ENCODE measurements at regions not wholly inside any gene's neighbourhood (a gene's known extent, or its start where the extent isn't known, plus 50 kb on each side); places are given as distances from the start of the nearest gene placed in this dataset.
A peak's percentile ranks its signal among the peaks of the same experiment; 100 is the strongest.
"Not testable (repeated sequence)": the region's sequence is repeated elsewhere in the genome, so short reads cannot be mapped to it uniquely, and the experiment has no call there.

- no peak for DNase-seq (ENCODE audit: low spot score)
These were observed 73.2 kb downstream of the MTNR1A start for GRCh38 chr4:186481998-186482790.

DNA sequence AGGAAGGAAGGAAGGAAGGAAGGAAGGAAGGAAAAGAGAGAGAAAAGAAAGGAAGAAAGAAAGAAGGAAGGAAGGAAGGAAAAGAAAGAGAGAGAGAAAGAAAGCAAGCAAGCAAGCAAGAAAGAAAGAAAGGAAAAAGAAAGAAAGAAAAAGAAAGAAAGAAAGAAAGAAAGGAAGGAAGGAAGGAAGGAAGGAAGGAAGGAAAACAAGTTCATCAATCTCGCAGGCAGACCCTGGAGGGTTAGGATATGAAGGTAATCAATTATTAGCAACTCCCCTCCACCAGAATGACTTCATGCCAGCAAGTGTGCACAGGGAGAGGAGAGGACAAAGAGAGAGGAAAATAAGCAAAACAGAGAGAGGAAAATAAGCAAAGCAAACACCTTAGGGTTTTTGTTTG, 80.2 kb downstream of the MTNR1A start:
- DNase-seq (ENCODE audit: low spot score) = no peak

- DNase-seq (ENCODE audit: low spot score) = no peak
These were observed 81.4 kb downstream of the MTNR1A start for GRCh38 chr4:186473933-186474332.

- DNase-seq (ENCODE audit: low spot score) = peak; percentile 2
These were observed 82.4 kb downstream of the MTNR1A start for GRCh38 chr4:186472948-186473347.

DNA sequence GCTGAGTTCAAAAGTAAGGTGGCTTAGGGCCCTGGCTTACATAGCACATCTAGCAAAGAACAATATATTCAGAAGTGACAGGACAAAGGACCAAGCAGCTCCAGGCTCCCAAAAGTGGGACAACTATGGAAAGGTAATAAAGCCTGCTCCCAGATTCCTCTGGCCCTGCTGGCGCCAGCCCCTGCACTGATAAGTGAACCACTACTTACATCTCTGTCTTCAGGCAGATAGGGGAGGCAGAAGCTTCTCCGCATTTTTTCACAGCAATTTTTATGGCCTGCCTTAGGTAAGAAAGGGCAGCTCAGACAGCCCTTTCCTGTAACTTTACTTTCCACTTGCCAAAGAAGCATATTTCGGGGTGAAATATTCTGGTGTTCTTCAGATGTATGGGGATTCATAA, 83.9 kb downstream of the MTNR1A start:
- no peak for DNase-seq (ENCODE audit: low spot score)

DNA sequence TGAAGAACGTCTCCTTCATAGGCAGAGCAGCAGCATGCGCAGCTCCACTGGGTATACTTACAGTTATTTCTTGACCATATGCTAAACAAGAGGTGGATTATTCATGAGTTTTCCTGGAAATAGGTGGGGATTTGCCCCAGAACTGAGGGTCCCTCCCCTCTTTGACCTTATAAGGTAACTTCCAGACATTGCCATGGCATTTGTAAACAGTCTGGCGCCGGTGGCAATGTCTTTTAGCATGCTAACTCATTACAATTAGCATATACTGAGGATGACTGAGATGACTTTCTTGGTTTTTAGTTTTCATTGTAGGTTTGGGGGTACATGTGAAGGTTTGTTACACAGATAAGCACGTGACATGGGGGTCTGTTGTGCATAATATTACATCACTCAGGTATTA, 97.3 kb downstream of the MTNR1A start:
- DNase-seq (ENCODE audit: low spot score) = no peak

DNA sequence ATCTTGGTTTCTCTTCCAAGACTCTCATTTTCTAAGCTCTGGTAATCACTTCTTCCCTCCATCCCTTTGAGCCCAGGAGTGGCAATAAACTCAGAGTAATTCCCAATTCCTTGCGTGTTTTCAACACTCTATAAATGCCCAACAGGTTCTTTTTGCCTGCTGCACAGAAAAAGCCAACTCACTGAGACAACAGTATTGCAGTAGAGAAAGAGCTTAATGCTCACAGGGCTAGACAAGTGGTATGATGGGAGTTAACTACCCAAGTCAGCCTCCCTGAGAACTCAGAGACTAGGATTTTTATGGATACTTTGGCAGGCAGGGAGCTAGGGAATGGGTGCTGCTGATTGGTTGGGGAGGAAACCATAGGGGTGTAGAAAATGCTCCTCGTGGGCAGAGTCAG, 103.4 kb downstream of the MTNR1A start:
- no peak for DNase-seq (ENCODE audit: low spot score)

GRCh38 chr4:186449954-186450353, 105.4 kb downstream of the MTNR1A start:
- DNase-seq (ENCODE audit: low spot score) = no peak

DNA sequence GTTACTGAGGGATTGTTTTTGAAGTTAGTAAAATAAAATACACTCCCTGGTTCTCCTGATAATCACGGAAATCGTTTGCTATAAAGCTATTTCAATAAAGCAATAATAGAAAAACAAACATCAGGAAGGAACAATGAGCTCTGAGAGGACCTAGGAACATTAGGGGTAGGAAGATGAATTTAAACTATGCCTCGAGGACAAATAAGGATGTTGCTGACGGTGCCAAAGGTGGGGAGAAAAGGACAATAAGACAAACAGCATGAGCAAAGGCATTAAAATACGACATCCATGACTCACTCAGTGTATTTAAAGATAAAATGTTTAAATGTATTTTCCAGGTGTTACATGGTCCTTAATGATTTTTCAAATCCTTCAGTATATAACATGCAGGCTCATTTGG, 110.3 kb downstream of the MTNR1A start:
- DNase-seq (ENCODE audit: low spot score) = no peak

DNA sequence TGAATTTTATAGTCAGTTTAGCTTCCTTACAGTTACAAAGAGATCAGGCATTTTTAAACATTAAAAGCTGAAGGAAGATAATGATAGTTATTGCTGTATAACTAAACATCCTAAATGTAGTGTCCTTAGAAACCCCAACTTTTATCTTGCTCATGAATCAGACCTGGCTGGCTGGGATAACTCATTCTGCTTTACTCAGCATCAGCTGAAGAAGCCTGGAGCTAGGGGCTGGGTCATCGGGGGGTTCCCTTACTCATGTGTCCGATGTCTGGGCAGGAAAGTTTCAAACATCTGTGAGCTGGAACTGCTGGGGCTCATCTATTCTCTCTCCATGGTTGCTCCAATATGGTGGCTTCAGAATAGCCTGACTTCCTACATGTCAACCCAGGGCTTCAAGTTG, 113.9 kb downstream of the MTNR1A start:
- DNase-seq (ENCODE audit: low spot score) = no peak

- DNase-seq (ENCODE audit: low spot score) = no peak
These were observed 126.9 kb downstream of the MTNR1A start for GRCh38 chr4:186428481-186428880.

GRCh38 chr4:186424745-186425144, 130.6 kb downstream of the MTNR1A start:
- no peak for DNase-seq (ENCODE audit: low spot score)

- DNase-seq (ENCODE audit: low spot score) = no peak
These were observed 133.1 kb downstream of the MTNR1A start for GRCh38 chr4:186422296-186422695.

GRCh38 chr4:186416451-186417060, 138.8 kb downstream of the MTNR1A start:
- DNase-seq (ENCODE audit: low spot score) = no peak

GRCh38 chr4:186414390-186414789, 141.0 kb downstream of the MTNR1A start:
- DNase-seq (ENCODE audit: low spot score) = no peak

DNA sequence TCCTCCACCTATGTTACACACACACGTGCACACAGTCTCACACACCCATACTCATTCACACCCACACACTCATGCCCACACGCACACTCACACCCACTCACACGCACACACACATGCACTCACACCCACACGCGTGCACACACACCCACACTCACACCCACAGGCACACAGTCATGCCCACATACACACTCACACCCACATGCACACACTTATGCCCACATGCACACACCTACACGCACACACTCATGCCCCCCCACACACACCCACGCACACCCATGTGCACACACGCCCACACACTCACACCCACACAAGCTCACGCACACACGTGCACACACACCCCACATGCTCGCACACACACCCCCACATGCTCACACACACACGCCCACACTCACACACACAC, 140.0 kb downstream of the F11 start:
- no peak for DNase-seq (ENCODE audit: low spot score)

- no peak for DNase-seq (ENCODE audit: low spot score)
These were observed 138.7 kb downstream of the F11 start for GRCh38 chr4:186404562-186405134.

GRCh38 chr4:186400676-186401075, 134.7 kb downstream of the F11 start:
- peak; percentile 15 for DNase-seq (ENCODE audit: low spot score)

DNA sequence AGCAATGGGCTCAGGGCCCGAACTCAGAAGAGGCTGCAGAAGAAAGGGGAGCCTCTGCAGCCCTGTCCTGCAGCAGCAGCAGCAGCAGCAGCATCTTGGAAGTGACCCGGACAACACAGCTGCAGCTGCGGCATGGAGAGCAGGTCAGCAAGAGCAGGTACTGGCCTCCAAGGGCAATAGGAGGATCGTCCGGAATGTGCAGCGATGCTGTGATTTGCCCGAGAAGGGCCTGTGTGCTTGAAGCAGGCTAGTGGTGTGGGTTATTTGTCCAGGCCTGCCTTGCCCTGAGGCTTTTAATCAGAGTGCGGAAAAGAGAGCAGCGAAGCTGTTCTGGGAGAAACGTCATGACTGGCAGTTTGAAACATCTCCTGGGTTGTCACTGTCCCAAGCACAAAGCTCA, 126.0 kb downstream of the F11 start:
- DNase-seq (ENCODE audit: low spot score) = no peak

DNA sequence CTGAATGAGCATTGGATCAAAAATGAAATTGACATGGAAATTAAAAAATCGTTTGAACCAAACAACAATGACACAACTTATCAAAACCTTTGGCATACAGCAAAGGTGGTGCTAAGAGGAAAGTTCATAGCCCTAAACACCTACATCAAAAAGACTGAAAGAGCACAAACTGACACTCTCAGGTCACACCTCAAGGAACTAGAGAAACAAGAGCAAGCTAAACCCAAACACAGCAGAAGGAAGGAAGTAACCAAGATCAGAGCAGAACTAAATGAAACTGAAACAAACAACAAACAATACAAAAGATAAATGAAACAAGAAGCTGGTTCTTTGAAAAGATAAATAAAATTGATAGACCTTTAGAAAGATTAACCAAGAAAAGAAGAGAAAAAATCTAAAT, 118.3 kb downstream of the F11 start:
- not testable (repeated sequence) for DNase-seq (ENCODE audit: low spot score)

DNA sequence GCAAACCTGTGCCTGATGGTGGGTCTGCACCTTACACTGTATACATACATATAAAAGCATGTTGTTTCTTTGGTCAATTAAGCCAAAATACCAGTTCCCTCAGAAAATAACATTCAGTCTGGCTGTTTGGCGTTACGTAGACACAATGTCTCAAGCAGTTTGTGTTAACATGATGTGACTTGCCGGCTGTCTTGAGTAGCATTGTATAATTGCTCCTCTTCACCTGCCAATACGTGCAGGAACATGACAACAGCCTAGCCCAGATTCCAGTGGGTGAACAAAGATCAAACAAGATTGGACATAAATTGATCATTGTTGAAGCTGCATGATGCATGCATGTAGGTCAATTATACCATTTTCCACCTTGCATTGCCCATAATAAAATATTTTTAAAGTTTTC, 102.3 kb downstream of the F11 start:
- DNase-seq (ENCODE audit: low spot score) = no peak

GRCh38 chr4:186366326-186366725, 100.3 kb downstream of the F11 start:
- DNase-seq (ENCODE audit: low spot score) = no peak

GRCh38 chr4:186363038-186363437, 97.0 kb downstream of the F11 start:
- DNase-seq (ENCODE audit: low spot score) = not testable (repeated sequence)

- DNase-seq (ENCODE audit: low spot score) = no peak
These were observed 94.6 kb downstream of the F11 start for GRCh38 chr4:186360551-186360950.
